HEK293T (cell line): ENCODE measurements at regions not wholly inside any gene's neighbourhood (a gene's known extent, or its start where the extent isn't known, plus 50 kb on each side); places are given as distances from the start of the nearest gene placed in this dataset.

Source experiments
- ARNT ChIP-seq: fragments of 450-650 bp; IDR thresholded peaks from 2 replicates; pipeline ENCODE4 v1.6.1; 2017; ENCODE audit warnings: mild to moderate bottlenecking
- BHLHE40 ChIP-seq: fragments of 450-650 bp; IDR thresholded peaks from 2 replicates; pipeline ENCODE4 v1.6.1; 2016; ENCODE audit warnings: mild to moderate bottlenecking, moderate library complexity, borderline replicate concordance
- ELF4 ChIP-seq: fragments of 450-650 bp; IDR thresholded peaks from 2 replicates; pipeline ENCODE4 v1.6.1; 2017; ENCODE audit warnings: antibody characterized with exemption
- FOXA1 ChIP-seq: fragments of 450-650 bp; IDR thresholded peaks from 2 replicates; pipeline ENCODE4 v1.6.1; 2016; ENCODE audit warnings: mild to moderate bottlenecking
- FOXK2 ChIP-seq: fragments of 450-650 bp; IDR thresholded peaks from 2 replicates; pipeline ENCODE4 v1.6.1; 2016; ENCODE audit warnings: mild to moderate bottlenecking
- FOXM1 ChIP-seq: fragments of 450-650 bp; IDR thresholded peaks from 2 replicates; pipeline ENCODE4 v1.6.1; 2017; ENCODE audit warnings: mild to moderate bottlenecking, borderline replicate concordance
- HDGF ChIP-seq: fragments of 450-650 bp; IDR thresholded peaks from 2 replicates; pipeline ENCODE4 v1.6.1; 2017; ENCODE audit warnings: antibody characterized with exemption, borderline replicate concordance
- L3MBTL2 ChIP-seq: fragments of 450-650 bp; conservative IDR thresholded peaks from 2 replicates; pipeline ENCODE4 v1.6.1; 2016; ENCODE audit warnings: mild to moderate bottlenecking
- NFRKB ChIP-seq: fragments of 450-650 bp; IDR thresholded peaks from 2 replicates; pipeline ENCODE4 v1.6.1; 2016; ENCODE audit warnings: mild to moderate bottlenecking, moderate library complexity
- PKNOX1 ChIP-seq: fragments of 450-650 bp; IDR thresholded peaks from 2 replicates; pipeline ENCODE4 v1.6.1; 2016
- SP1 ChIP-seq: fragments of 450-650 bp; IDR thresholded peaks from 2 replicates; pipeline ENCODE4 v1.6.1; 2017
- SUZ12 ChIP-seq: fragments of 450-650 bp; IDR thresholded peaks from 2 replicates; pipeline ENCODE4 v1.6.1; 2016; ENCODE audit warnings: mild to moderate bottlenecking
- TARDBP ChIP-seq: fragments of 450-650 bp; IDR thresholded peaks from 2 replicates; pipeline ENCODE4 v1.6.1; 2016
- ZNF384 ChIP-seq: fragments of 450-650 bp; IDR thresholded peaks from 2 replicates; pipeline ENCODE4 v1.6.1; 2016

- TF ChIP-seq ZNF384 (no peak), FOXK2 (no peak), SP1 (no peak), ARNT (no peak), PKNOX1 (no peak), BHLHE40 (no peak), FOXM1 (no peak), SUZ12 (no peak), HDGF (no peak), FOXA1 (no peak), ELF4 (no peak), TARDBP (no peak), NFRKB (no peak), L3MBTL2 (no peak)
Measured at GRCh38 chr5:17388717-17389116, 109.3 kb upstream of the TAF11L2 start.
